ENCODE measurements at regions not wholly inside any gene's neighbourhood (a gene's known extent, or its start where the extent isn't known, plus 50 kb on each side); places are given as distances from the start of the nearest gene placed in this dataset.

- Histone ChIP-seq H3K18ac (ENCODE audit: extremely low read depth, low read length) (no peak overlapping the region), H3K14ac (ENCODE audit: insufficient read length) (no peak overlapping the region), H2BK20ac (ENCODE audit: low read length) (no peak overlapping the region), H4K91ac (replicated peaks; ENCODE audit: insufficient read length, low read length) (no peak overlapping the region), H3K4me1 (replicated peaks in 1 of 4; ENCODE audit: control insufficient read depth in 3 of 4, insufficient read depth in 4 of 4, low read length in 3 of 4) (no peaks in the 10 kb centered on the region), H3K23ac (ENCODE audit: insufficient read length) (no peak overlapping the region), H2BK15ac (ENCODE audit: low read length) (no peak overlapping the region), H2BK5ac (ENCODE audit: low read depth, low read length) (no peak overlapping the region), H3K27ac (ENCODE audit: low read depth, low read length) (no peak overlapping the region), H4K5ac (ENCODE audit: insufficient read length, low read depth, low read length) (no peak overlapping the region), H3K23me2 (ENCODE audit: low read depth, low read length) (no peaks in the 10 kb centered on the region), H3K4ac (replicated peaks; ENCODE audit: insufficient read length, low read depth, low read length) (no peak overlapping the region), H3K79me1 (ENCODE audit: low read depth, low read length) (no peaks in the 10 kb centered on the region), H3K4me3 (ENCODE audit: extremely low read depth in 1 of 4, insufficient read depth in 2 of 4, low read depth in 3 of 4, low read length in 4 of 4) (no peak overlapping the region), H3K9me3 (ENCODE audit: insufficient read depth in 2 of 2, low read depth in 1 of 2, low read length in 1 of 2) (peaks cover 0 to 5% of the 10 kb centered on the region in 2 experiments; a peak in 1 of 4 replicates), H2BK12ac (ENCODE audit: low read depth, low read length) (no peak overlapping the region), H3K4me2 (ENCODE audit: insufficient read depth in 1 of 2, low read depth in 2 of 2, low read length in 2 of 2) (no peak overlapping the region), H3K36me3 (ENCODE audit: control insufficient read depth in 2 of 4, insufficient read depth in 4 of 4, low read length in 3 of 4) (no peaks in the 10 kb centered on the region; a peak in 1 of 8 replicates), H2AFZ (ENCODE audit: low read length) (no peak overlapping the region), H2AK5ac (ENCODE audit: low read depth, low read length) (no peak overlapping the region), H3K79me2 (ENCODE audit: control insufficient read depth in 1 of 2, insufficient read depth in 2 of 2, low read length in 2 of 2) (no peaks in the 10 kb centered on the region), H3K56ac (replicated peaks; ENCODE audit: insufficient read length, low read depth, low read length) (no peak overlapping the region), H4K20me1 (replicated peaks in 1 of 2; ENCODE audit: control insufficient read depth in 1 of 2, insufficient read depth in 2 of 2, low read length in 2 of 2) (no peaks in the 10 kb centered on the region), H2BK120ac (replicated peaks; ENCODE audit: low read depth, low read length) (no peak overlapping the region), H3K9ac (replicated peaks in 1 of 4; ENCODE audit: extremely low read depth in 1 of 4, low read depth in 3 of 4, low read length in 3 of 4) (no peak overlapping the region), H3K27me3 (replicated peaks in 1 of 4; ENCODE audit: control insufficient read depth in 3 of 4, extremely low read depth in 1 of 4, insufficient read depth in 3 of 4, low read length in 3 of 4) (no peaks in the 10 kb centered on the region), H4K8ac (ENCODE audit: extremely low read depth, insufficient read depth, low read length) (no peak overlapping the region)
- FAIRE-seq (no peak), DNase-seq (ENCODE audit: low read depth in 1 of 2, low spot score in 2 of 2) (no peak)
- CTCF ChIA-PET (ENCODE audit: partially characterized antibody) = no interaction called here
- no peak for TF ChIP-seq CEBPB (IDR thresholded peaks at IDR 0.05; ENCODE audit: low read depth, low read length)
- TF ChIP-seq CREB1 (IDR thresholded peaks at IDR 0.05) = no peak
- TF ChIP-seq SAP30 (IDR thresholded peaks at IDR 0.05; ENCODE audit: insufficient read depth, insufficient replicate concordance, low read length) = no peak
- TF ChIP-seq ZNF274 (IDR thresholded peaks at IDR 0.05; ENCODE audit: borderline replicate concordance, extremely low read depth, low read length) = no peak
- TF ChIP-seq TCF12 (IDR thresholded peaks at IDR 0.05; ENCODE audit: low read depth, low read length) = no peak
- no peak for TF ChIP-seq CTCF (IDR thresholded peaks at IDR 0.05; ENCODE audit: control extremely low read depth in 1 of 3, insufficient read depth in 1 of 3, low read depth in 1 of 3, low read length in 3 of 3)
- POLR2A ChIA-PET (ENCODE audit: partially characterized antibody) = no interaction called here
These were observed 74.0 kb upstream of the TRPC7 start for GRCh38 chr5:136439367-136439766.

Measured in H1 (cell line).